ENCODE measurements at regions not wholly inside any gene's neighbourhood (a gene's known extent, or its start where the extent isn't known, plus 50 kb on each side); places are given as distances from the start of the nearest gene placed in this dataset.

DNA sequence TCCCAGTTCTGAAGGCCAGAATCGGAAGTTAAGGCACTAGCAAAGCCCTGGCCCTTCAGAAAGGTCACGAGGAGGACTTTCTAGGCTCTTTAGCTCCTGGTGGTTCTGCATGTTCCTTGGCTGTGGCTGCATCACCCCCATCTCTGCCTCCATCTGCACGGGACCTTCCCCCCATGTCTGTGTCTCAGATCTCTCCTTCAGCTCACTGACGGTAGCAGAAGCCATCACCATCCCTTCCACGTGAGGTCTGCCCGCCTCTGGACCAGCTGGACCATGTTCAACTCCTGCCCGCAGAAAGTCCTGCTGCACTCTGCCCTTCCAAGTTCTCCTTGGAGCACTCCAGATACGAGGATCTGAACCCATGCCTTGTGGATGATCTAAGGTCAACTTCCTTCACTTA, 242.9 kb upstream of the IRX1 start:
- DNase-seq (ENCODE audit: low read depth): no peak
- TF ChIP-seq, protein P1, sequence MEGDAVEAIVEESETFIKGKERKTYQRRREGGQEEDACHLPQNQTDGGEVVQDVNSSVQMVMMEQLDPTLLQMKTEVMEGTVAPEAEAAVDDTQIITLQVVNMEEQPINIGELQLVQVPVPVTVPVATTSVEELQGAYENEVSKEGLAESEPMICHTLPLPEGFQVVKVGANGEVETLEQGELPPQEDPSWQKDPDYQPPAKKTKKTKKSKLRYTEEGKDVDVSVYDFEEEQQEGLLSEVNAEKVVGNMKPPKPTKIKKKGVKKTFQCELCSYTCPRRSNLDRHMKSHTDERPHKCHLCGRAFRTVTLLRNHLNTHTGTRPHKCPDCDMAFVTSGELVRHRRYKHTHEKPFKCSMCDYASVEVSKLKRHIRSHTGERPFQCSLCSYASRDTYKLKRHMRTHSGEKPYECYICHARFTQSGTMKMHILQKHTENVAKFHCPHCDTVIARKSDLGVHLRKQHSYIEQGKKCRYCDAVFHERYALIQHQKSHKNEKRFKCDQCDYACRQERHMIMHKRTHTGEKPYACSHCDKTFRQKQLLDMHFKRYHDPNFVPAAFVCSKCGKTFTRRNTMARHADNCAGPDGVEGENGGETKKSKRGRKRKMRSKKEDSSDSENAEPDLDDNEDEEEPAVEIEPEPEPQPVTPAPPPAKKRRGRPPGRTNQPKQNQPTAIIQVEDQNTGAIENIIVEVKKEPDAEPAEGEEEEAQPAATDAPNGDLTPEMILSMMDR (IDR thresholded peaks at IDR 0.05; ENCODE audit: control insufficient read depth, extremely low read depth, insufficient read depth): no peak
- no peak overlapping the region for H3K4me3 ChIP-seq (ENCODE audit: low read depth, low read length)

DNA sequence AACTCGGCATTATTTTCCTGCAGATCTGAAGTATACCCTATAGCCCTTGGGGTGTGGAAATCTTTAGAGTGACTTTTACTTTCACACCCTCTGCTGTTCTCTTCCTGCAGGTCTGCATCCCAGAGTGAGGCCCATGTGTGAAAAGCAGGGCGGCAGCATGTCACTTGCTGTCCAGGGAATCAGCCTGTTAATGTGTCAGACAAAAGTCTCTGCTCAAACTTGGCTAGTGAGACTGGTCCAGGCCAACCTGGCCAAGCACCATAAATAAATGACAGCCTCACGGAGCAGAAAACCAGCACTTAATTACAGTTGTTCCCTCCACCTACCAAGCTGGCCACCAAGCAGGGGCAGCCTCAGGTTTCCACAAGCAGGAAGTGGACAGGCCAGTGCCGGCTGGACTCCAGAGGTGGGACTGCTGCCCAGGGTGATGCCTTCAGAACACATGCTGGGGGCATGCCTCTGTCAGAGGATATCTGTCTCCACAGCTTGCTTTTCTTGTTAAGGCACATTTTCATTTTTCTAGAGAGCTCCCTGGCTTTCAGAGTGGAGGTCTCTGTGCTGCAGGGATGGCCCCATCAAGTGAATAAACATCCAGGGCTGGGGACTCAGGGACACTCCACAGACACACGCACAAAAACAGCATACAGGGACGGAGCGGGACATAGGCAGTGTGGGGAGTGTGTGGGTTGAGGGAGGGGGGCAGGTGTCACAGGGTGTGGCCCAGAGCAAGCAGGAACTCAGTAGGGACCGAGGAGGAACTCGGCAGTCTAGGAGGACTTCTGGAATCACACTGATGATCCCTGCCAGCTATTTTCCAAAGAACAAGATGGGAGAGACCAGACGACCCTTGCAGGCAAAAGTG, 243.8 kb upstream of the IRX1 start:
- TF ChIP-seq, protein P1 (IDR thresholded peaks at IDR 0.05; ENCODE audit: control insufficient read depth, extremely low read depth, insufficient read depth): no peak
- no peak for DNase-seq (ENCODE audit: low read depth)
- no peak overlapping the region for H3K4me3 ChIP-seq (ENCODE audit: low read depth, low read length)

DNA sequence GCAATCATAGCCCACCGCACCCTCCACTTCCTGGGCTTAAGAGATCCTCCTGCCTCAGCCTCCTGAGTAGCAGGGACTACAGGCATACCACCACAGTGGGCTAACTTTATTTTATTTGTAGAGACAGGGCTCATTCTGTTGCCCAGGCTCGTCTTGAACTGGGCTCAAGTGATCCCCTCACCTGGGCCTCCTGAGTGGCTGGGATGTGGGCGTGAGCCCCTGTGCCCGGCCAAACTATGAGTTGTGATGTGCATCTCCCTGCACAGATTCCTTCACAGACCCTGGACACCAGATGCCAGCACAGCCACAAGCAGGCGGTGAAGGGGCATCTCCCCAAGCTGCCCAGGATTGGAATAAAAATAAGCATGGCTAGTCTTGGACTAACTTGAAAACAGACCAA, 244.9 kb upstream of the IRX1 start:
- TF ChIP-seq, protein P1 (IDR thresholded peaks at IDR 0.05; ENCODE audit: control insufficient read depth, extremely low read depth, insufficient read depth): no peak
- H3K4me3 ChIP-seq (ENCODE audit: low read depth, low read length): no peak overlapping the region
- DNase-seq (ENCODE audit: low read depth): no peak

DNA sequence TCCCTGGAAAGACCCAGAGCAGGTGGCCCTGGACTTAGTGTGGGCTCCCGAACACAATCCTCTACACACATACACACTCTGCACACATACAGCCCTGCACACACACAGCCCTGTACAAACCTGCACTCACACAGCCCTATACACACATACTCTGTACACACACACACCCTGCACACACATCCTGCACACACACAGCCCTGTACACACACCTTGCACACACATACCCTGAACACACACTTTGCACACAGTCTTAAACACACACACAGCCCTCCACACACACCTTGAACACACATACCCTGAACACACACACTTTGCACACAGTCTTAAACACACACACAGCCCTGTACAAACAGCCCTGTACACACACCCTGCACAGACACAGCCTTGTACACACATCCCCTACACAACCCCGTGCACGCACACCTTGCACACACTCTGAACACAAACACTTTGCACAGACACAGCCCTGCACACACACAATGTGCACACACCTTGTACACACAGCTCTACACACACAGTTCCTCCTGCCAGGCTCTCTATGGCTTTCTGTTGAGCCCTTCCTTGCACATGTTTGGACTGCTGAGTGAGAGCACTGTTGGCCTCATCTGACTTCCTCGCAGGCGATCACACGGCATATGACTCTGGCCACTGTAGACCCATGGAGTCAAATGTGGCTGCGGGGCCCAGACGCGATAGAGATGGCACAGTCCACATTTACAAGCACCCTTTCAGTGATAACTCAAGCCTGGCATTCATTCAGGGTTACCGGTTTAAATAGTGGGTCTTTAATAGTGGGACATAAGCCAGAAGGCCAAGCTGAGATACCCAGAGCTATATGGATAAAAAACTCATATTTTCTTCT, 245.7 kb upstream of the IRX1 start:
- DNase-seq (ENCODE audit: low read depth): no peak
- H3K4me3 ChIP-seq (ENCODE audit: low read depth, low read length): no peak overlapping the region
- TF ChIP-seq, protein P1 (IDR thresholded peaks at IDR 0.05; ENCODE audit: control insufficient read depth, extremely low read depth, insufficient read depth): no peak

DNA sequence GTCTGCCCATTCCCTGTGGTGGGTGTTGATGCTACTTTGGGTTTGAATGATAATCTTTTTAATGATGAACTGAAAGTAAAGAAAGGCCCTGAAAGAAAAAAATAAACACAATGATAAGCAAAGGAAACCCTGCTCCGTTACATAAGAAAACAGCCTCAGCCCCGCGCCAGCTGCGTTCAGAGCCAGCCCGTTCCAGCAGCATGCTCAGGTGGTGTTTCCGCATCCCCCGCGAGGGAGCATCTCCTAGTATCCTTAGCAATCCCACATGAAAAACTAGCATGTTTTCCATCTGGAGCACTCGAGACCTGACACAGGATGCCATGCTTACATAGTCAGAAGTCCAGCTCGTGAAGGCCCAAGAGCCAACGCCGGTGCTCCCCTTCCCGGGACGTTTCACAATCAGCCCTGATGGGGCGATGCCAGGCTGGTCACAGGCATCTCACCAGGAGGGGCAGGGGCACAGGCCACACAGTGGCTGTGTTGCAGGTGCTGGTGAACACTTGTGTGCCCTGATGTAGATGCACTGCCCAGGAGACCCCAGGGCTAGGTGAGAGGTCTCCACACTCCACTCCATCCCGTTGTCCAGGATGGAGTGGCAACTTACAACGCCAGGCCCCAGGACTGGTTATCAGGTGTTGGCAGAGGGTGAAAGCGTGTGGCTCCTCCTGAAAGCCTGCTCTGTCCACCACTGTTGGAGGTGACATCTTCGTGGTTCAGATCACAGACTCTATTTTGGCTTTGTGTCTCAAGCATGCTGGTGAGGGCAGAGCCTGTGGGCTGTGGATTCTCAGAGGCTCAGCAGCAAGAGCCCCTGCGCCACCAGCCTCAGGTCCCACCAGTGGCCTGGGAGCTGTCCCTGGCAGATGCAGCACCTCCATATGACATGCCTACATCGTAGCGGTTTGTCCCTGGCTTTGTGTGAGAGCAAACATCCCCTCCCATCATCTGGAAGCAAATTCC, 246.8 kb upstream of the IRX1 start:
- DNase-seq (ENCODE audit: low read depth): no peak
- TF ChIP-seq, protein P1 (IDR thresholded peaks at IDR 0.05; ENCODE audit: control insufficient read depth, extremely low read depth, insufficient read depth): no peak
- no peak overlapping the region for H3K4me3 ChIP-seq (ENCODE audit: low read depth, low read length)

DNA sequence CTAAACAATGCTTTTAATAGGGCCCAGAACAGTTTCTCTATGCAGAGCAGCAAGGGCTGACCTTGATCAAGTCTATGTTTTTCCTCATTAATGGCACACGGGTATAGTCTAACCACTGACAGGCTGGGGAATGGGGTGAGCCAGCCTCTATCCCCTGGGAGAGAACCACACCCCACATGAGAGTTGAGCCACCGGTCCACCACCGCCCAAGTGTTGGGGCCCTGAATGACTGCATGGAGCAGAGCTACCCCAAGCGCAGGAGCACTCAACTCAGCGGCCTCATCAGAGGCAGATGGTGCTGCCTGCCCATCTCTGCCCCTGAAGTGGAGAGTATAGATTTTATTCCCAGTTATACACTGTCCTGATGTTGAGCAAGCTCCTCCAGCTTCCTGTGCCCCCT, 247.9 kb upstream of the IRX1 start:
- TF ChIP-seq, protein P1 (IDR thresholded peaks at IDR 0.05; ENCODE audit: control insufficient read depth, extremely low read depth, insufficient read depth): no peak
- no peak for DNase-seq (ENCODE audit: low read depth)
- H3K4me3 ChIP-seq (ENCODE audit: low read depth, low read length): no peak overlapping the region

Measured in LNCaP clone FGC (cell line).